ENCODE measurements at regions not wholly inside any gene's neighbourhood (a gene's known extent, or its start where the extent isn't known, plus 50 kb on each side); places are given as distances from the start of the nearest gene placed in this dataset.
A peak's percentile ranks its signal among the peaks of the same experiment; 100 is the strongest.

- no peak for ATAC-seq
Measured at GRCh38 chr14:98867146-98867545, 404.9 kb downstream of the BCL11B start.

GRCh38 chr14:98867726-98868125 lies 404.3 kb downstream of the BCL11B start:
- no peak for ATAC-seq

GRCh38 chr14:98868866-98869265 lies 403.1 kb downstream of the BCL11B start:
- no peak for ATAC-seq

GRCh38 chr14:98871796-98872195 lies 400.2 kb downstream of the BCL11B start:
- ATAC-seq = peak; percentile 46

- ATAC-seq = no peak
Measured at GRCh38 chr14:98877065-98877464, 394.9 kb downstream of the BCL11B start.

- no peak for ATAC-seq
Measured at GRCh38 chr14:98878282-98878681, 393.7 kb downstream of the BCL11B start.

- ATAC-seq = peak; percentile 80
Measured at GRCh38 chr14:98886982-98887381, 385.0 kb downstream of the BCL11B start.

GRCh38 chr14:98888281-98888680 lies 383.7 kb downstream of the BCL11B start:
- no peak for ATAC-seq

GRCh38 chr14:98888927-98889835 lies 382.8 kb downstream of the BCL11B start:
- ATAC-seq = no peak

GRCh38 chr14:98889836-98890185 lies 382.2 kb downstream of the BCL11B start:
- ATAC-seq = no peak

- ATAC-seq = no peak
Measured at GRCh38 chr14:98890556-98891340, 381.2 kb downstream of the BCL11B start.

- ATAC-seq = peak; percentile 84
Measured at GRCh38 chr14:98893675-98894074, 378.3 kb downstream of the BCL11B start.

GRCh38 chr14:98894600-98894999 lies 377.4 kb downstream of the BCL11B start:
- no peak for ATAC-seq

- ATAC-seq = no peak
Measured at GRCh38 chr14:98896449-98896848, 375.5 kb downstream of the BCL11B start.

GRCh38 chr14:98897605-98898309 lies 374.2 kb downstream of the BCL11B start:
- peak; percentile 63 for ATAC-seq

- ATAC-seq = no peak
Measured at GRCh38 chr14:98899441-98899840, 372.6 kb downstream of the BCL11B start.

GRCh38 chr14:98900236-98900635 lies 371.8 kb downstream of the BCL11B start:
- ATAC-seq = no peak

GRCh38 chr14:98900798-98901197 lies 371.2 kb downstream of the BCL11B start:
- ATAC-seq = no peak

- ATAC-seq = no peak
Measured at GRCh38 chr14:98901511-98902205, 370.3 kb downstream of the BCL11B start.

- ATAC-seq = peak; percentile 68
Measured at GRCh38 chr14:98903371-98903770, 368.6 kb downstream of the BCL11B start.

GRCh38 chr14:98904677-98905076 lies 367.3 kb downstream of the BCL11B start:
- no peak for ATAC-seq
